H1 (cell line): ENCODE measurements at regions not wholly inside any gene's neighbourhood (a gene's known extent, or its start where the extent isn't known, plus 50 kb on each side); places are given as distances from the start of the nearest gene placed in this dataset.

Experiments
- CTCF ChIA-PET: fragments of 300-600 bp; sonication (Branson Sonifier 250); formaldehyde crosslinking; loops from one replicate; lab custom pipeline; 2021; ENCODE audit not compliant: partially characterized antibody; lab: Charles Lee
- POLR2A ChIA-PET: fragments of 300-600 bp; sonication (Branson Sonifier 250); formaldehyde crosslinking; loops from one replicate; lab custom pipeline; 2021; ENCODE audit warnings: inconsistent platforms; ENCODE audit not compliant: partially characterized antibody; lab: Charles Lee
- DNase-seq, 2 experiments: peaks; one replicate each; pipeline versions ENCODE4 v3.0.0 to v3.0.0-alpha.2; 2010 to 2022; ENCODE audit warnings: low spot score in 2 of 2, low read depth in 1 of 2, mixed read lengths in 1 of 2
- FAIRE-seq: peaks from 2 replicates; lab custom pipeline; 2011; peaks lifted over from hg19 to GRCh38; lab: Jason Lieb, UNC
- H2AFZ ChIP-seq: 2 replicates; pipeline ENCODE4 v1.8.1; 2012; ENCODE audit warnings: low read length, inconsistent platforms
- H2AK5ac ChIP-seq: 2 replicates; pipeline ENCODE4 v1.6.1; 2013; ENCODE audit warnings: low read depth, low read length
- H2BK120ac ChIP-seq: replicated peaks from 2 replicates; pipeline ENCODE3; 2013; ENCODE audit warnings: low read depth, low read length, inconsistent platforms
- H2BK12ac ChIP-seq: 2 replicates; pipeline ENCODE4 v1.6.1; 2013; ENCODE audit warnings: low read depth, low read length
- H2BK15ac ChIP-seq: 2 replicates; pipeline ENCODE4 v1.6.1; 2013; ENCODE audit warnings: low read length
- H2BK20ac ChIP-seq: 2 replicates; pipeline ENCODE4 v1.6.1; 2013; ENCODE audit warnings: low read length
- H2BK5ac ChIP-seq: 2 replicates; pipeline ENCODE4 v1.6.1; 2013; ENCODE audit warnings: low read depth, low read length
- H3K14ac ChIP-seq: 2 replicates; pipeline ENCODE4 v1.6.1; 2013; ENCODE audit warnings: inconsistent platforms; ENCODE audit not compliant: insufficient read length
- H3K18ac ChIP-seq: 2 replicates; pipeline ENCODE4 v1.6.1; 2013; ENCODE audit warnings: low read length; ENCODE audit errors: extremely low read depth
- H3K23ac ChIP-seq: 2 replicates; pipeline ENCODE4 v1.6.1; 2013; ENCODE audit warnings: inconsistent platforms; ENCODE audit not compliant: insufficient read length
- H3K23me2 ChIP-seq: 2 replicates; pipeline ENCODE4 v1.6.1; 2013; ENCODE audit warnings: low read depth, low read length
- H3K27ac ChIP-seq: 2 replicates; pipeline ENCODE4 v1.6.1; 2011; ENCODE audit warnings: low read depth, low read length, inconsistent platforms
- H3K27me3 ChIP-seq, 4 experiments: replicated peaks in 1 of 4; 1 replicate in 1 of 4; 2 replicates in 3 of 4; pipeline versions ENCODE4 v1.6.1 to v1.8.1; 2011 to 2013; ENCODE audit warnings: low read length in 3 of 4, mild to moderate bottlenecking in 3 of 4, inconsistent platforms in 2 of 4, mixed read lengths in 2 of 4, moderate library complexity in 1 of 4; ENCODE audit not compliant: control insufficient read depth in 3 of 4, insufficient read depth in 3 of 4; ENCODE audit errors: extremely low read depth in 1 of 4
- H3K36me3 ChIP-seq, 4 experiments: 2 replicates each; pipeline versions ENCODE4 v1.6.1 to v1.8.1; 2011 to 2013; ENCODE audit warnings: mild to moderate bottlenecking in 4 of 4, low read length in 3 of 4, moderate library complexity in 2 of 4, control low read depth in 1 of 4, inconsistent platforms in 1 of 4; ENCODE audit not compliant: insufficient read depth in 4 of 4, control insufficient read depth in 2 of 4
- H3K4ac ChIP-seq: replicated peaks from 2 replicates; pipeline ENCODE3; 2013; ENCODE audit warnings: low read length, low read depth, mixed read lengths, inconsistent platforms; ENCODE audit not compliant: insufficient read length
- H3K4me1 ChIP-seq, 4 experiments: replicated peaks in 1 of 4; 1 replicate in 1 of 4; 2 replicates in 3 of 4; pipeline versions ENCODE4 v1.6.1 to v1.8.1; 2011 to 2013; ENCODE audit warnings: low read length in 3 of 4, inconsistent platforms in 2 of 4, mixed read lengths in 1 of 4; ENCODE audit not compliant: insufficient read depth in 4 of 4, control insufficient read depth in 3 of 4
- H3K4me2 ChIP-seq, 2 experiments: 2 replicates each; pipeline versions ENCODE4 v1.6.1 to v1.8.1; 2011 to 2013; ENCODE audit warnings: low read depth in 2 of 2, low read length in 2 of 2, control low read depth in 1 of 2, inconsistent platforms in 1 of 2, mild to moderate bottlenecking in 1 of 2; ENCODE audit not compliant: insufficient read depth in 1 of 2
- H3K4me3 ChIP-seq, 4 experiments: fragments of 200-600, 300-600 bp in 1 of 4; sonication (generic), shearing (Covaris generic), sonication (Bioruptor Twin) in 1 of 4; 2 replicates each; pipeline versions ENCODE4 v1.5.1 to v1.8.1; 2011 to 2016; ENCODE audit warnings: low read length in 4 of 4, low read depth in 3 of 4, control low read depth in 2 of 4, inconsistent platforms in 2 of 4, mild to moderate bottlenecking in 2 of 4, mixed read lengths in 1 of 4, moderate library complexity in 1 of 4; ENCODE audit not compliant: insufficient read depth in 2 of 4; ENCODE audit errors: extremely low read depth in 1 of 4
- H3K56ac ChIP-seq: replicated peaks from 2 replicates; pipeline ENCODE3; 2013; ENCODE audit warnings: low read depth, mild to moderate bottlenecking, mixed read lengths, low read length, inconsistent platforms; ENCODE audit not compliant: insufficient read length
- H3K79me1 ChIP-seq: 2 replicates; pipeline ENCODE4 v1.6.1; 2013; ENCODE audit warnings: low read depth, low read length, control low read depth
- H3K79me2 ChIP-seq, 2 experiments: 2 replicates each; pipeline versions ENCODE4 v1.6.1 to v1.8.1; 2012 to 2013; ENCODE audit warnings: low read length in 2 of 2, mild to moderate bottlenecking in 2 of 2, inconsistent platforms in 1 of 2; ENCODE audit not compliant: insufficient read depth in 2 of 2, control insufficient read depth in 1 of 2
- H3K9ac ChIP-seq, 4 experiments: replicated peaks in 1 of 4; 1 replicate in 1 of 4; 2 replicates in 3 of 4; pipeline versions ENCODE4 v1.6.1 to v1.8.1; 2011 to 2013; ENCODE audit warnings: low read depth in 3 of 4, low read length in 3 of 4, control low read depth in 2 of 4, mild to moderate bottlenecking in 2 of 4, moderate library complexity in 2 of 4, inconsistent platforms in 1 of 4; ENCODE audit errors: extremely low read depth in 1 of 4
- H3K9me3 ChIP-seq, 2 experiments: 2 replicates each; pipeline versions ENCODE4 v1.6.1 to v1.8.1; 2012 to 2013; ENCODE audit warnings: mild to moderate bottlenecking in 2 of 2, moderate library complexity in 2 of 2, control low read depth in 1 of 2, inconsistent platforms in 1 of 2, low read depth in 1 of 2, low read length in 1 of 2, mixed read lengths in 1 of 2; ENCODE audit not compliant: insufficient read depth in 2 of 2
- H4K20me1 ChIP-seq, 2 experiments: replicated peaks in 1 of 2; 2 replicates each; pipeline versions ENCODE3 to v1.8.1; 2011 to 2013; ENCODE audit warnings: inconsistent platforms in 2 of 2, low read length in 2 of 2, mild to moderate bottlenecking in 1 of 2; ENCODE audit not compliant: insufficient read depth in 2 of 2, control insufficient read depth in 1 of 2
- H4K5ac ChIP-seq: 2 replicates; pipeline ENCODE4 v1.6.1; 2013; ENCODE audit warnings: low read length, low read depth, mixed read lengths, inconsistent platforms; ENCODE audit not compliant: insufficient read length
- H4K8ac ChIP-seq: 2 replicates; pipeline ENCODE4 v1.8.0; 2013; ENCODE audit warnings: mild to moderate bottlenecking, moderate library complexity, low read length, inconsistent platforms; ENCODE audit not compliant: insufficient read depth; ENCODE audit errors: extremely low read depth
- H4K91ac ChIP-seq: replicated peaks from 2 replicates; pipeline ENCODE3; 2013; ENCODE audit warnings: low read length, mixed read lengths, inconsistent platforms; ENCODE audit not compliant: insufficient read length
- JUND ChIP-seq: IDR thresholded peaks from 2 replicates; pipeline ENCODE4 v1.6.1; 2011; ENCODE audit warnings: mild to moderate bottlenecking, improper control_type of control experiment, low read length
- KDM1A ChIP-seq: fragments of 200-600, 300-600 bp; sonication (generic); IDR thresholded peaks from 2 replicates; pipeline ENCODE4 v1.7.1; 2016; ENCODE audit warnings: mild to moderate bottlenecking, low read length, borderline replicate concordance
- MAFK ChIP-seq: IDR thresholded peaks from 2 replicates; pipeline ENCODE4 v1.6.1; 2012; ENCODE audit warnings: low read depth, mild to moderate bottlenecking, improper control_type of control experiment, low read length
- SAP30 ChIP-seq: fragments of 300-600 bp; sonication (generic); IDR thresholded peaks from 2 replicates; pipeline ENCODE4 v1.7.1; 2012; ENCODE audit warnings: low read length, moderate library complexity, mild to moderate bottlenecking, inconsistent platforms; ENCODE audit not compliant: insufficient read depth, insufficient replicate concordance
- SP1 ChIP-seq: IDR thresholded peaks from 2 replicates; pipeline ENCODE4 v1.6.1; 2011; ENCODE audit warnings: low read depth, low read length
- WGBS, 2 experiments: shearing (Covaris generic) in 1 of 2; methylation state at CpG; one replicate each; pipeline versions ENCODE4 v1.1.6 to v1.1.7; 2013 to 2015; ENCODE audit warnings: low lambda C conversion rate in 2 of 2, mixed read lengths in 2 of 2, inconsistent platforms in 1 of 2, low coverage in 1 of 2, missing lambda C conversion rate in 1 of 2; ENCODE audit not compliant: insufficient replicate concordance in 2 of 2, insufficient coverage in 1 of 2, insufficient read length in 1 of 2; ENCODE audit errors: extremely low coverage in 1 of 2, missing lambda C conversion rate in 1 of 2; 5-methylcytosine and 5-hydroxymethylcytosine counted together

DNA sequence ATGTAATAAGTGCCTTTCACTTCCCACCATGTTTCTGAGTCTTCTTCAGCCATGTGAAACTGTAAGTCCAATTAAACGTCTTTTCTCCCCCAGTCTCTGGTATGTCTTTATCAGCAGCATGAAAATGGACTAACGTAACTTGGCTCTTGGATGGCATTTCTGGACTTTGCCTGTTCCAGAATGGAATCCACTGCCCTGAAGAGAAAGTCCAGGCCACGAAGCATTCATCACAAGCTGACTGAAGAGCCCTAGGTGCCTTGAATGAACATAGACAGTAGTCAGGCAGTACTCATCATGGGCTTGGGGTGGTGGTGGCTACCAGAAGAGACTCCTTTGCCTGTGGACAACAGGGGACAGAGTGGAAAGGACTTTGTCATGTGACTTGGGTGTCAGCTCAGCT, 1505.0 kb downstream of the SI start (continued):
- no peak for TF ChIP-seq JUND

GRCh38 chr3:163572856-163573255, 1505.4 kb downstream of the SI start:
- Histone ChIP-seq H3K4me2 (no peak overlapping the region), H3K27me3 (no peaks in the 10 kb centered on the region), H3K27ac (no peak overlapping the region), H3K56ac (no peak overlapping the region), H2BK120ac (no peak overlapping the region), H3K9ac (no peak overlapping the region), H3K23me2 (no peaks in the 10 kb centered on the region), H3K79me1 (no peaks in the 10 kb centered on the region), H3K36me3 (no peaks in the 10 kb centered on the region), H3K4me1 (no peaks in the 10 kb centered on the region), H3K4me3 (no peak overlapping the region), H2AK5ac (no peak overlapping the region), H4K20me1 (no peaks in the 10 kb centered on the region), H3K23ac (no peak overlapping the region), H3K18ac (no peak overlapping the region), H2BK15ac (no peak overlapping the region), H3K79me2 (no peaks in the 10 kb centered on the region), H2BK5ac (no peak overlapping the region), H3K4ac (no peak overlapping the region), H4K5ac (no peak overlapping the region), H4K8ac (no peak overlapping the region), H2AFZ (no peak overlapping the region), H2BK12ac (no peak overlapping the region), H4K91ac (no peak overlapping the region), H3K14ac (no peak overlapping the region), H3K9me3 (peaks cover 3 to 4% of the 10 kb centered on the region in 2 experiments; a peak in 1 of 4 replicates), H2BK20ac (no peak overlapping the region)
- DNase-seq (no peak), FAIRE-seq (no peak)
- CTCF ChIA-PET: no interaction called here
- TF ChIP-seq SAP30 (no peak), SP1 (no peak), KDM1A (no peak), MAFK (no peak)
- WGBS, 2 experiments: 92% methylated on average over 1 of the region's 1 CpG; no CpG with 5 or more reads in 1 of the 2 experiments
- POLR2A ChIA-PET: no interaction called here
